Left ventricle myocardium inferior (tissue), 1 donor: ENCODE measurements at regions not wholly inside any gene's neighbourhood (a gene's known extent, or its start where the extent isn't known, plus 50 kb on each side); places are given as distances from the start of the nearest gene placed in this dataset.

ENCODE experiments used
- DNase-seq: peaks from one replicate; pipeline ENCODE4 v3.0.0-alpha.2; 2020
- H3K27ac ChIP-seq: fragments of 200-600 bp; replicated peaks from 2 replicates; pipeline ENCODE4 v1.8.0; 2021
- H3K27me3 ChIP-seq: fragments of 200-600 bp; 2 replicates; pipeline ENCODE4 v1.8.0; 2021; ENCODE audit warnings: low read depth
- H3K36me3 ChIP-seq: fragments of 200-600 bp; 2 replicates; pipeline ENCODE4 v1.8.0; 2021
- H3K4me1 ChIP-seq: fragments of 200-600 bp; 2 replicates; pipeline ENCODE4 v1.8.0; 2021
- H3K4me3 ChIP-seq: fragments of 200-600 bp; 2 replicates; pipeline ENCODE4 v1.8.0; 2021; ENCODE audit warnings: mild to moderate bottlenecking, moderate library complexity
- H3K9me3 ChIP-seq: fragments of 200-600 bp; replicated peaks from 2 replicates; pipeline ENCODE4 v1.8.0; 2021
- CTCF ChIP-seq: fragments of 200-600 bp; IDR thresholded peaks from 2 replicates; pipeline ENCODE4 v1.8.0; 2021; ENCODE audit warnings: antibody characterized with exemption, mild to moderate bottlenecking, borderline replicate concordance
- intact Hi-C: fragments of 100-400 bp; cut with micrococcal nuclease; formaldehyde crosslinking; loops from one replicate; pipeline ENCODE4 v1.11.0; 2022
- donor health status: DM: no; HTN: yes; CAD: no; lungs with severe emphysema.

- no peak for TF ChIP-seq CTCF
- H3K9me3 ChIP-seq, result no peaks in the 10 kb centered on the region
- H3K27me3 ChIP-seq, result peaks cover 9% of the 10 kb centered on the region
- no peaks in the 10 kb centered on the region for H3K36me3 ChIP-seq
- H3K4me1 ChIP-seq, result no peaks in the 10 kb centered on the region
- intact Hi-C loops, result no loop called here
- H3K4me3 ChIP-seq, result no peak overlapping the region
- no peak for DNase-seq
- no peak overlapping the region for H3K27ac ChIP-seq
Measured at GRCh38 chr11:122604621-122605020, 50.9 kb upstream of the UBASH3B start.

DNA sequence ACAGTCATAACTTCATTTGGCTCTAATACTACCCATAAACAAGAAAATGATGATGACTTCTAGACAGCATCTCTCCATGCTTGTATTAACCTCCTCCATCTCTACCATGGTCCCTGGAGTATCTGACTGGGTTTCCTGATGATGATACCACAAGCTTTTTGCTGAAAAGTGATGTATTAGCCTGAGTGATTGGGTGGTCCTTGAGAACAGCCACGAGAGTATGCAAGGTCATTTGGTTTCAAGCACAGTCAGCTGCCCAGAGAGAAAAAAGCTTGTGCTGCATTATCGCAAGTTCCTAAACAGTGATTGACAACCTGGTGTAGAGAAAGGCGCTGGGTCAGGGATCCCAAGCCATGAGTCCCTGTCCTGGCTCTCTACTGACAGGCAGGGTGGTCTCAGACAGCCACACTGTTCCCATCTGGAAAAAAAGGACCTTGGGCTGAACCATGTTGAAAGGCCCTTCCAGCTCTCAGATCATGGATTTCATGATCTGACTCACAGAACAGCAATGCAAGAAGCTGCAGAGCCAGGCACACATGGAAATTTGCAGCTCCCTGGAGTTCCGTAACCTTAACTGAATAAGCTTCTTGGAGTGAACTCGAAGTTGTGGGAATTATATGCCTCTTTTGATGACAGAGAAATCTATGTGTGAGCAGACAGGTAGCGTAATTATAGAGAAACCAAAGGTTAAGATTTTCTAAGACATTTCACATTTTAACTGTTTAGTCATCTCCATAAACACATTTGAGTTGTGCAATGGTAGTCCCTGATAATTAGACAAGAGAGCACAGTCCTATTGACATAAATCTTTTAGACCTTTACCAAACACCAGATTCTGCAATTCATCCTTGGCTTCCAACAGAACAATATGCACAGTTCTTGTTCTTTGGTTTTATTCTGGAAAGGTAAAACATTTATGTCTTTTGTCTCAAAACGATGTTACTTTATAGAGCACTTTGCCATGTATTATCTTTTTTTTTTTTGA lies 54.1 kb upstream of the UBASH3B start:
- no peak for DNase-seq
- Histone ChIP-seq H3K27ac (no peak overlapping the region), H3K4me3 (no peak overlapping the region), H3K36me3 (no peaks in the 10 kb centered on the region), H3K27me3 (peaks cover 36% of the 10 kb centered on the region), H3K4me1 (no peaks in the 10 kb centered on the region), H3K9me3 (no peaks in the 10 kb centered on the region)
- no peak for TF ChIP-seq CTCF
- intact Hi-C loops, result no loop called here

- Histone ChIP-seq H3K9me3 (no peaks in the 10 kb centered on the region), H3K4me3 (no peak overlapping the region), H3K27ac (no peak overlapping the region), H3K36me3 (no peaks in the 10 kb centered on the region), H3K27me3 (peaks cover 45% of the 10 kb centered on the region), H3K4me1 (no peaks in the 10 kb centered on the region)
- TF ChIP-seq CTCF, result no peak
- intact Hi-C loops, result no loop called here
- DNase-seq, result no peak
Measured at GRCh38 chr11:122600290-122600689, 55.2 kb upstream of the UBASH3B start.

DNA sequence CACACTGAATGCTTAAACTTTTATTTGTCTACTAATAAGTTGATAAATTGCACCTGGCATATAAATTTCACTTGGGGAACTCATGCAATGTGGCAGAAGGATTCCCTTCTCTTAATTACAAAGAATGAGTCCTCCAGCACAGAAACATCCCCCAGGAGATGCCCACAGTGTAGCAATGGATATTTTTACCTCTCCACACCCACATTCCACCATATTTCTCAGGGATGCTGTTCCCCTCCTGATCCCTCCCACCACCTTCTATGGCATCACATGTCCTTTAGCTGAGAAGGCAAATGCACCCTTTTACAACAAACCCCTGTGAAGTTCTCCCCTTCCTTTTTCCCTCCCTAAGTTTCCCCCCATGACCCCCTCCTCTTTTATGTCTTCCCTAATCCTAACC lies 56.1 kb upstream of the UBASH3B start:
- no peaks in the 10 kb centered on the region for H3K36me3 ChIP-seq
- DNase-seq, result no peak

GRCh38 chr11:122598971-122599370 lies 56.6 kb upstream of the UBASH3B start:
- H3K9me3 ChIP-seq, result no peaks in the 10 kb centered on the region
- no peak for TF ChIP-seq CTCF
- intact Hi-C loops, result no loop called here
- H3K4me3 ChIP-seq, result no peak overlapping the region
- no peaks in the 10 kb centered on the region for H3K4me1 ChIP-seq
- H3K27ac ChIP-seq, result no peak overlapping the region
- H3K27me3 ChIP-seq, result peaks cover 42% of the 10 kb centered on the region
- no peaks in the 10 kb centered on the region for H3K36me3 ChIP-seq
- DNase-seq, result no peak

More for the DNA sequence above, 56.1 kb upstream of the UBASH3B start:
- H3K27me3 ChIP-seq, result peaks cover 45% of the 10 kb centered on the region
- H3K27ac ChIP-seq, result no peak overlapping the region
- no peaks in the 10 kb centered on the region for H3K9me3 ChIP-seq
- intact Hi-C loops, result no loop called here
- TF ChIP-seq CTCF, result no peak
- no peaks in the 10 kb centered on the region for H3K4me1 ChIP-seq
- H3K4me3 ChIP-seq, result no peak overlapping the region
